GM12892 (cell line): ENCODE measurements at regions not wholly inside any gene's neighbourhood (a gene's known extent, or its start where the extent isn't known, plus 50 kb on each side); places are given as distances from the start of the nearest gene placed in this dataset.

ENCODE experiments used
- POLR2A ChIP-seq: IDR thresholded peaks from 2 replicates; pipeline ENCODE4 v1.6.1; 2011; ENCODE audit warnings: low read depth, low read length, control low read depth
- TAF1 ChIP-seq: IDR thresholded peaks from 2 replicates; pipeline ENCODE4 v1.6.1; 2011; ENCODE audit warnings: low read depth, mild to moderate bottlenecking, control low read depth, low read length, borderline replicate concordance

GRCh38 chr12:38555620-38556591, 239.3 kb downstream of the ALG10B start:
- TF ChIP-seq POLR2A (no peak), TAF1 (no peak)
